BJ (cell line): ENCODE measurements at regions not wholly inside any gene's neighbourhood (a gene's known extent, or its start where the extent isn't known, plus 50 kb on each side); places are given as distances from the start of the nearest gene placed in this dataset.

Experiments used
- CTCF ChIA-PET: fragments of 350-600 bp; formaldehyde crosslinking; extraction: SDS; loops from one replicate; lab custom pipeline; 2021; ENCODE audit warnings: antibody characterized with exemption, inconsistent platforms; lab: Yijun Ruan, JAX
- POLR2A ChIA-PET: fragments of 300-600 bp; sonication (Branson Sonifier 250); formaldehyde crosslinking; extraction: SDS; loops from one replicate; lab custom pipeline; 2021; ENCODE audit warnings: antibody characterized with exemption; lab: Charles Lee
- DNase-seq: peaks from one replicate; pipeline ENCODE4 v3.0.0-alpha.2; 2011; ENCODE audit warnings: low read depth
- H3K27me3 ChIP-seq: 2 replicates; pipeline ENCODE4 v1.6.0; 2011; ENCODE audit warnings: low read length; ENCODE audit not compliant: control insufficient read depth, insufficient read depth
- H3K36me3 ChIP-seq: 2 replicates; pipeline ENCODE4 v1.5.1; 2011; ENCODE audit warnings: low read length; ENCODE audit not compliant: control insufficient read depth, insufficient read depth
- H3K4me3 ChIP-seq: 2 replicates; pipeline ENCODE4 v1.5.1; 2011; ENCODE audit warnings: low read depth, mild to moderate bottlenecking, control low read depth, low read length
- CTCF ChIP-seq: IDR thresholded peaks from 2 replicates; pipeline ENCODE4 v1.5.1; 2011; ENCODE audit warnings: low read depth, mild to moderate bottlenecking, control low read depth, inconsistent platforms, low read length, moderate library complexity; ENCODE audit not compliant: insufficient read depth

GRCh38 chr6:144639654-144640053, 354.5 kb downstream of the UTRN start:
- CTCF ChIA-PET = interaction anchor here (0.8 kb wide), 1 partner anchor 1015 kb away, joined by 3 read pairs; no protein-coding TSS in a partner anchor
- no peak for DNase-seq
- Histone ChIP-seq H3K27me3 (no peaks in the 10 kb centered on the region), H3K36me3 (no peaks in the 10 kb centered on the region), H3K4me3 (no peak overlapping the region)
- TF ChIP-seq CTCF = no peak
- POLR2A ChIA-PET = no interaction called here

- Histone ChIP-seq H3K4me3 (no peak overlapping the region), H3K27me3 (no peaks in the 10 kb centered on the region), H3K36me3 (no peaks in the 10 kb centered on the region)
- DNase-seq = no peak
- ChIA-PET CTCF (no interaction called here), POLR2A (no interaction called here)
- no peak for TF ChIP-seq CTCF
Observed at GRCh38 chr6:144641286-144641685, 356.2 kb downstream of the UTRN start.

GRCh38 chr6:144644776-144645175, 359.6 kb downstream of the UTRN start:
- H3K4me3 ChIP-seq = no peak overlapping the region
- H3K27me3 ChIP-seq = no peaks in the 10 kb centered on the region
- no peak for TF ChIP-seq CTCF
- no peak for DNase-seq
- ChIA-PET CTCF (no interaction called here), POLR2A (no interaction called here)
- no peaks in the 10 kb centered on the region for H3K36me3 ChIP-seq

GRCh38 chr6:144646093-144647056, 361.2 kb downstream of the UTRN start:
- Histone ChIP-seq H3K36me3 (no peaks in the 10 kb centered on the region), H3K27me3 (no peaks in the 10 kb centered on the region), H3K4me3 (no peak overlapping the region)
- TF ChIP-seq CTCF = no peak
- DNase-seq = no peak
- ChIA-PET CTCF (no interaction called here), POLR2A (no interaction called here)

- POLR2A ChIA-PET = no interaction called here
- no peak for DNase-seq
- H3K36me3 ChIP-seq = no peaks in the 10 kb centered on the region
- CTCF ChIA-PET = no interaction called here
- TF ChIP-seq CTCF = no peak
- no peaks in the 10 kb centered on the region for H3K27me3 ChIP-seq
- no peak overlapping the region for H3K4me3 ChIP-seq
Observed at GRCh38 chr6:144647406-144647964, 362.4 kb downstream of the UTRN start.
